ENCODE measurements at regions not wholly inside any gene's neighbourhood (a gene's known extent, or its start where the extent isn't known, plus 50 kb on each side); places are given as distances from the start of the nearest gene placed in this dataset.
"Not testable (repeated sequence)": the region's sequence is repeated elsewhere in the genome, so short reads cannot be mapped to it uniquely, and the experiment has no call there.

DNA sequence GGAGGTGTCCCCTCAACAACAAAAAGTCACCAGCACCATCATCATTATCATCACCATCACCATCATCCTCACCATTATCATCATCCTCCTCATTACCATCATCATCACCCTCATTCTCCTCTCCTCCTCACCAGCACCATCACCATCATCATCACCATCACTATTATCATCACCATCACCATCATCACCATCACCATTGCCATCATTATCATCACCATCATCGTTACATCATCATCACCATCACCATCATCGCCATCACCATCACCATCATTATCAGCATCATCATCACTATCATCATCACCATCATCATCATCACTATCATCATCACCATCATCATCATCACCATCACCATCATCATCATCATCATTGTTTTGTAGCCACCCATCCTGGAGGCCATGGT, 212.6 kb downstream of the MN1 start:
- no peak for DNase-seq

DNA sequence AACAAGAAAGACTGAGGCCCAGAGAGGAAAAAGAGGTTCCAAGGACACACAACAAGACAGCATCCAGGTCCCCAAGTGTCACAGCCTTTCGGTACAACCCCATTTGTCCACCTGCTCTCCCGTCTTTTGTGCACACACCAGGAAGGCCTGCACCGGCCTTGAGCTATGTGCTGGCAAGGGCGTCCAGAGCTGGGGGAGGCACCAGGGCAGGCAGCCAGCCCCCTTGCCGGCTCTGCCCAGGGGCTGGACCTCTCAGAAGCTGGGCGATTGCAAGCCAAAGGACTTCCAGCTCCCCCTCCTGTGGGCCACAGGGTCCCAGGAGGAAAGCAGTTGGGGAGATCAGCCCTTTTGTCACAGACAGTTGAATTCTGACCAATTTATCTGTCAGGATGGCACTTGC, 210.5 kb downstream of the MN1 start:
- no peak for DNase-seq

- DNase-seq: no peak
Measured at GRCh38 chr22:27593378-27593777, 208.2 kb downstream of the MN1 start.

DNA sequence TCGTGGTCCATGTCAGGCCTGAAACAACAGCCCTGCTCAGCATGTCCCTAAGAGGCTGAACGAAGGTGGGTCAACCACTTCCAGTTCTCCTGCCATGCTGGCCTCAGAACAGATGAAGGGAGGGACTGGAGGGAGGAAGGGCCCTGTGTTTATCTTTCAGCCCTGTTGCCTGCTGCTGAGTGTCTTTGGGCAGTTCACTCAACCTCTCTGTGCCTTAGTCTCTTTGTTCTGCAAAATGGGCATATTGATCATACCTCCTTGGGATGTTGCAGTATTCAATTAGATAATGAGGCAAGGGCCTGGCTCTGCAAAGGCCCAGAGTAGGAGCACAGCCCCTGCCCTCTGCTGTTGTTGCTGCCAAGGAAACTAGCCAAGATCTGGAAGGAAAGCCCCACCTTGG, 207.5 kb downstream of the MN1 start:
- no peak for DNase-seq

DNA sequence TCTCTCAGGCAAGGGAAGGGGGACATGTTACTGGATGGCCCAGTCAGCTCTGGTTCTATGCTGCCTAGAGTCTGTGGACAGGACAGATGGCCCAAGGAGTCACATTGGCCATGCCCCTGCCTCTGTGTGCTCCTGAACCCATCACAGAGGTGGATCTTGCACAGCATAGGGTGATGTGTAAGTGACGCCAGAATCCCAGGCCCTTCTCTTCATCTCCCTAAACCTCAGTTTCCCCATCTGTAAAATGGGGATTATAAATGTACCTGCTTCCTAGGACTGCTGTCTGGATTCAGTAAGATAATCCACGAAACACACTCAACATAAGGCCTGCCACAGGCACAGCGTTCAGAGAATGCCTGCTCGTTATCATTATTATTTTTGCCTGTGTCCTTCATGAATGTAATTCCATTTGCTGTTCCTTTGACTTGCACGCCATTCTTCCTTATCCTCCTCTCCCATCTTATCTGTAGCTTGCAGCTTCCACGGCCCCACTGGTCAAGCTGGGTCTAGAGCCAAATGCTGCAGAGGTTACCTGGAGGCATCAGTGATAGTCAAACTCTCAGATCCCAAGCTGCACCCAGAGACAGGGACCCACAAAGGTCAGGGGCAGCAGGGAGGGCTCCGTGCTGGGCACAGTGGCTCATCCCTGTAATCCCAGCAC, 207.0 kb downstream of the MN1 start:
- no peak for DNase-seq

DNA sequence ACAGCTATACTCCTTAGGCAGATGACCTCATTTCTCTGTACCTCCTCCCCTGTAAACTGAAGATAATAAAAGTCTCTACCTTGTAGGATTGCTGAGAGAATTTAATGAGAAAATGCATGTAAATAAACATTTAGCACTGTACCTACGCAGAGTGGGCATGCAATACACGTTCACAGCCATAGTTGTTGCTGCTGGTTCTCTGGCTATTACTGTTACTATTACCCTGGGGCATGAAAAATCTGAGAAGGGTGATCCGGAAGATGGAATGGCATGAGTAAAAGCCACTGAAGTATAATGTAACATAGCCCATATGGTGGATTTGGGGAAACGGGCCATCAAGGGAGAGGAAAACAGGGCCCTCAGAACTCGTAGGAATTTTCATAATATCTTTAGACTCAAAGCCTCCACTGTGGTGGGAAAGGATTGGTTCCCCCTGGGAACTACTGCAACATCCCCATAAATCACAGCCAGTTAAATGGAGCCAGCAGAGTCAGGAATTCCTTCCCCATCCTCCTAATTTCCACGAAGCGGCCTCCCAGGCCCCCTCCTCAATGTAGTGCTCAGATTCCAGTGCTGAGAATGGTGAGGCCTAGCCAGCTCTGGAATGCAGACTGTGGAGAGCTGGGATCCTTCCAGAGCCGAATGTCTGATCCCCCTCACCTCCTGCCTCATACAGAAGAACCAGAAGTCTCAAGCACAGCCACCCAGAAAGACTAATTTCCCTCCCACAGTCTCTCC, 205.3 kb downstream of the MN1 start:
- DNase-seq: no peak

- no peak for DNase-seq
Measured at GRCh38 chr22:27597703-27598444, 203.7 kb downstream of the MN1 start.

DNA sequence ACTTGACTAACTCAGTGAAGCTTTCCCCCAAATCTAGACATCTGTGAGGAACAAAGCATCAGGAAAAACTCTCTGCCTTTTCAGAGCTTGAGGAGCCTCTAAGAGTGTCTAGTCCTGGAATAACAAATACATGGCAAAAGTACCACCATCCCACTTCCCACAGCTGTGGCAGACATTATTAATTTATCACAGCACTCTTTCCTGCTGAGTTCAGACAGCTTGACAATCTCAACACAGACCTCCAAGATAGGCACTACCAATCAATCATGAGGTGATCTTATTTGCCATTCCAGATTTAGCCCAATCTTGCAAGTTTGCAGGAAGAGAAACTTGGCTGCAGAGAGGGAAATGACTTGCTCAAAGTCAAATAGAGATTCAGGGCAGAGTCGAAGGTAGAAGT, 202.8 kb downstream of the MN1 start:
- no peak for DNase-seq

- no peak for DNase-seq
Measured at GRCh38 chr22:27601195-27601594, 200.4 kb downstream of the MN1 start.

DNA sequence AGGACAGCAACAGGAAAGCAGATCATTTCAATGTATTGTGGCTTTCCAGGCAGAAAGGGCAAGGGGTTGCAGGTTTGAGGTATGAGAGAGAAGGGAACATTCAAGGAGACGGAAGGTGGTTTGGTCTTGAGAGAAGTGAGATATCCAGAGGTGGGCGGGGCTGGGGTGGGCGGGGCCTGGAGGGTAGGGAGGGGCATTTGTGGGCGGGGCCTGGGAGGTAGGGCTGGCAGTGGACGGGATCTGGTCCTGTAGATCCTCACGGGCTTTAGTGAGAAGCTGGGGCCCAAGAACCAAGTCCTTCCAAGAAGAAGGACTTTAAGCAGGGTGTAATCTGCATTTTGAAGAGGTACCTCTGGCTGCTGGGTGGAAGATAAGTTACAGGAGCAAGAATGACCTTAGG, 199.2 kb downstream of the MN1 start:
- DNase-seq: no peak

GRCh38 chr22:27603111-27603799, 198.3 kb downstream of the MN1 start:
- DNase-seq: no peak

DNA sequence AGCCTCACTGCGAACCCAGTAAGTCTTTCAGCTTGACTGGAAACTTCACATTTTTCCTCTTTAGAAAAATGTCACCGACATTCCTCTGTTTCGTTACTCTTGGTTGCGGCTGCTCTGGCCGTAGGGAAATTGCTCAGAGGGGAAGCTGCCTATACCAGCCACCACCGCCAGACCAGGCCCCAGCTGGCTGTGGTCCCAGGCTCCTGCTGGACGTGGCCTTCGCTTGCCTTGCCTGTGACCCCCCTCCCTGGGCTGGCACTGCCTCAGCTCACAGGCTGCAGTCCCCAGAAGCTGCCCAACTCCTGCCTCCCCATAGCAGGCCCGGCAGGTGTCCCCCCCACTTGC, 197.8 kb downstream of the MN1 start:
- no peak for DNase-seq

- no peak for DNase-seq
Measured at GRCh38 chr22:27605390-27605789, 196.2 kb downstream of the MN1 start.

DNA sequence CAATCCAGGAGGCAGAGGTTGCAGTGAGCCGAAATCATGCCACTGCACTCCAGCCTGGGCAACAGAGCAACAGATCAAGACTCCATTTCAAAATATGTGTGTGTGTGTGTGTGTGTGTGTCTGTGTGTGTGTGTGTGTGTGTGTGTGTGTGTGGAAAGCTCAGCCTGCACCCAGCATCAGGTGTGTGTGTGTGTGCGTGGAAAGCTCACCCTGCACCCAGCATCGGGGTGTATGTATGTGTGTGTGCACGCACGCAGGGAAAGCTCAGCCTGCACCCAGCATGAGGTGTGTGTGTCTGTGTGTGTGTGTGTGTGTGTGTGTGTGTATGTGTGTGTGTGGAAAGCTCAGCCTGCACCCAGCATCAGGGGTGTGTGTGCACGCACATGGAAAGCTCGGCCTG, 193.8 kb downstream of the MN1 start:
- DNase-seq: not testable (repeated sequence)

DNA sequence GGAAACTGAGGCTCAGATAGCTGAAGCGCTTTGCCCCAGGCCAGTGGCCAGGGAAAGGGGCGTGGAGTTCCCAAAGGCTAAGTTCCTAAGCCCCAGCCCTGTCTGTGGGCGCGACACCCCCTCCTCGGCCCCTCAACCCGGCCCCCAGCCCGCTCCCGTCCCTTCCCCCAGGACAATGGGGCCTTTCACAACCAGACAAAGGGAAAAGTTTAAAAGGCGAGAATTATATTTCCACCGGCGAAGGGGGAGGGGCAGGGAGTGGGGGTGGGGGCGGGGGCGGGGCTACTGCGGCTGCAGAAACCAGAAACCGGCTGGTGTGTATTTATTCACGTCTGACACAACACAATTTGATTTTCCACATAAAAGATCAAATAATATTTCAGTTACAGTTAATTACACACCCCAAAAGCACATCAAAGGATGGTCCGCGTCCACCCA, 192.1 kb downstream of the MN1 start:
- DNase-seq: no peak

DNA sequence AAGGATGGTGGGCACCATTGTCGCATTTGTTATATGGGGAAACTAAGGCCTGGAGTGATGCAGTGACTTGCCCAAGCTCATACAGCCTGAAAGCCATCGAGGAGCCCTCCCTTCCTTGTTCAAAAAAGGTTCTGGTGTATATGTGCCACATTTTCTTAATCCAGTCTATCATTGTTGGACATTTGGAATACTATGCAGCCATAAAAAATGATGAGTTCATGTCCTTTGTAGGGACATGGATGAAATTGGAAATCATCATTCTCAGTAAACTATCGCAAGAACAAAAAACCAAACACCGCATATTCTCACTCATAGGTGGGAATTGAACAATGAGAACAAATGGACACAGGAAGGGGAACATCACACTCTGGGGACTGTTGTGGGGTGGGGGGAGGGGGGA, 191.4 kb downstream of the MN1 start:
- DNase-seq: not testable (repeated sequence)

DNA sequence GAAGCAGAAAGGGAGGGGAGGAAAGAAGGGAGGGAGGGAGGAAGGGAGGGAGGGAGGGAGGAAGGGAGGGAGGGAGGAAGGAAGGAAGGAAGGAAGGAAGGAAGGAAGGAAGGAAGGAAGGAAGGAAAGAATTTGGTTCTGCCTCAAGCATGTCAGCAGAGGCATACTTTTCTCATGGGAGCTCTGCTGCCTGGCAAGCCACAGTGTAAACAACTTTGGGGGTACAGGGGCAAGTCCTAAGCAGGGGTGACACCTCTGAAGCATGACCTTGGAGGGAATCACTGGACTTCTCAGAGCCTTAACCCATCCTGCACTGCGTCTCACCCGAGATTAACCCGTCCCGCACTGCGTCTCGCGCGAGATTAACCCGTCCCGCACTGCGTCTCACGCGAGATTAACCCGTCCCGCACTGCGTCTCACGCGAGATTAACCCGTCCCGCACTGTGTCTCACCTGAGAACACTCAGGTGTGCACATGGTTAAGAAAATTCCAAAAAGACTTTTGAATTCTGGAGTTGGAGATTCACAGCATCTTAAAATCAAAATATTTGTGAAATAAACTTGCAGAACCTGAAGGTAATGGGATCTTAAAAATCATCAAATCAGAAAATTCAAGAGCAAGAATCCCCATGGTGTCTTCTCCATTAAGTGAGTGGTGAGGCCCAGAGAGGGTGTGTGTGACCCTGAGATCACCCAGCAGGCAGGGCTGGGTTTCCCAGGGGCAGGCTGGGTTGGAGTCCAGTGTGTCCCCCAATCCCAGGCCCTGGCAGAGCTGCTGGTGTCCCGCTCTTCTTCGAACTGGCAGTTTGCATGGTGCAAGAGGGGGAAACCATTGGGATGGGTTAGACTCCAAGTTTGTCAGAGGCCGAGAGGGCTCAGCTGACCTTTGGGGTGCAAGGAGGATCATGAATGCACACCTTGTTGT, 190.4 kb downstream of the MN1 start:
- no peak for DNase-seq

DNA sequence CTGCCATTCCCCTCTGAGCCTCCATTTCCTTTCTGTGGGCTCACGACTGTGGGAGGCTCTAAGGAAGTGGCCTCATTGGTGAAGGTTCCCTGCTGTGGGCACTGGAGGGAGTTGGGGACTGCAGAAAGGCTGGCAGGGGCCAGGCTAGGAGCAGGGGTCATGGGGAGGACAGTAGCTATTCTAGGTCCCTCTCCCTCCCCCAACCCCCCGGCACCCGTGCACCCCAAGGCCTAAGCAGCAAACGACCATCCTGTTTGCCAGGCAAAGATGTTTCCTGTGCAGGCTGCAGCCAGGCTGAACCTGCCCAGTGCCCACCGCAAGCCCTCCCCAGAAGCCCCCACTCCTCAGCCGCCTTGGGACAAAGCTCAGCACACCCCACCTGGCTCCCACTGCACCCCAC, 189.4 kb downstream of the MN1 start:
- no peak for DNase-seq

- no peak for DNase-seq
Measured at GRCh38 chr22:27613099-27614005, 188.2 kb downstream of the MN1 start.

DNA sequence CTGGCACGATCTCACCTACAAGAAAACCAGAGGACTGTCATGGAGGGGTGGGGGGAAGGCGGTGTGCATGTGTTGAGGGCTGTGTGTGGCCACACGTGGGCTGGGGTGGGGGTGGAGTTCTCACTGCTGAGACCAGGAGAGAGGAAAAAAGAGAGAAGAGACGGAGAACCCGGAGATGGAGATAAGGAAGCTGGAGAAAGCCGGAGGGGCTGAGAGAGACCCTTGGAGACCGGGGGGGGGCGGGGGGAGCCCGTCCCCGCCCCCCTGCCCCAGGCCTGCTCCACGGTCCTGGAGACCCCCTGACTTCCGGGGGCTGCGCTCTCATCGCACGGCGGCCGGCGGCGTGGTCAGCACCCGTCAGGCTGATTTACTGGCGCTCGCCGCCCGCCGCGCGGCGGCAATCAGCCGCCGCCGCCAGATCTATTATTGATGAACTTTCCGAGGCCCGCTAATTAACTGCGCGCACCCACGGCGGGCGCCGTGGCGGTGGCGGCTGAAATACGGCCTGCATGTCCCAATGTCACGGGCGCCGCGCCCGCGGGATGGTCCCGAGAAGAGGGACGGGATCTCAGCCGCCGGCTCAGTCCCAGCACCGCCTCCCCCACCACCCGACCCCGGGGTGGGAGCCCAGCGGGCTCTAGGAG, 187.4 kb downstream of the MN1 start:
- DNase-seq: no peak

GRCh38 chr22:27614650-27615007, 186.9 kb downstream of the MN1 start:
- no peak for DNase-seq

Measured in activated CD4-positive, alpha-beta T cell treated with anti-CD3 and anti-CD28 coated beads, Interleukin-2, amount 50 U/mL, for 4 hours (primary cell).